ENCODE measurements at regions not wholly inside any gene's neighbourhood (a gene's known extent, or its start where the extent isn't known, plus 50 kb on each side); places are given as distances from the start of the nearest gene placed in this dataset.

DNA sequence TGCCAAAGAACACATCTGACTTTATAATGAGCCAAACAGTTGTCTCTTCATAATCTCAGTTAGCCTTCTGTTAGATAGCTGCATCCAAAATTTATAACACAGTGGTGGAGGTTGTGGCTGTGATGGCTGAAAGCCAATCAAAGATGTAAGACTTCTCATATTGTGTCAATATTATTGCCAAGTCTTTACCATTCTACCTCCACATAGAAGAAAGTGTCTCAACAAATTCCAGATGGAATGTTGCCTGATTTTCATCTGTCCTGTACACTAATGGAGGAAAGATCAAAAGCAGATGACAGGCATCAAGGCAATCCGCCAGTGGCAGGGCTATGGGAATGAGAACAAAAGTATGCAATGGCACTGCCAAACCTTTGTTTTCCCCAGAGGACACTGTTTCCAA, 813.1 kb upstream of the NOVA1 start:
- no peaks in the 10 kb centered on the region for H3K27me3 ChIP-seq (ENCODE audit: control insufficient read depth, insufficient read depth, low read length)
- no peak overlapping the region for H3K27ac ChIP-seq (ENCODE audit: low read depth, low read length)
- TF ChIP-seq, protein P1, sequence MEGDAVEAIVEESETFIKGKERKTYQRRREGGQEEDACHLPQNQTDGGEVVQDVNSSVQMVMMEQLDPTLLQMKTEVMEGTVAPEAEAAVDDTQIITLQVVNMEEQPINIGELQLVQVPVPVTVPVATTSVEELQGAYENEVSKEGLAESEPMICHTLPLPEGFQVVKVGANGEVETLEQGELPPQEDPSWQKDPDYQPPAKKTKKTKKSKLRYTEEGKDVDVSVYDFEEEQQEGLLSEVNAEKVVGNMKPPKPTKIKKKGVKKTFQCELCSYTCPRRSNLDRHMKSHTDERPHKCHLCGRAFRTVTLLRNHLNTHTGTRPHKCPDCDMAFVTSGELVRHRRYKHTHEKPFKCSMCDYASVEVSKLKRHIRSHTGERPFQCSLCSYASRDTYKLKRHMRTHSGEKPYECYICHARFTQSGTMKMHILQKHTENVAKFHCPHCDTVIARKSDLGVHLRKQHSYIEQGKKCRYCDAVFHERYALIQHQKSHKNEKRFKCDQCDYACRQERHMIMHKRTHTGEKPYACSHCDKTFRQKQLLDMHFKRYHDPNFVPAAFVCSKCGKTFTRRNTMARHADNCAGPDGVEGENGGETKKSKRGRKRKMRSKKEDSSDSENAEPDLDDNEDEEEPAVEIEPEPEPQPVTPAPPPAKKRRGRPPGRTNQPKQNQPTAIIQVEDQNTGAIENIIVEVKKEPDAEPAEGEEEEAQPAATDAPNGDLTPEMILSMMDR (IDR thresholded peaks at IDR 0.05; ENCODE audit: low read depth, low read length): no peak
- H3K9me3 ChIP-seq (ENCODE audit: control insufficient read depth, insufficient read depth, low read length): no peaks in the 10 kb centered on the region
- no peak overlapping the region for H3K4me3 ChIP-seq (ENCODE audit: low read depth, low read length)
- DNase-seq (ENCODE audit: low read depth, low spot score): no peak
- ChIA-PET POLR2A (no interaction called here), CTCF (no interaction called here)

DNA sequence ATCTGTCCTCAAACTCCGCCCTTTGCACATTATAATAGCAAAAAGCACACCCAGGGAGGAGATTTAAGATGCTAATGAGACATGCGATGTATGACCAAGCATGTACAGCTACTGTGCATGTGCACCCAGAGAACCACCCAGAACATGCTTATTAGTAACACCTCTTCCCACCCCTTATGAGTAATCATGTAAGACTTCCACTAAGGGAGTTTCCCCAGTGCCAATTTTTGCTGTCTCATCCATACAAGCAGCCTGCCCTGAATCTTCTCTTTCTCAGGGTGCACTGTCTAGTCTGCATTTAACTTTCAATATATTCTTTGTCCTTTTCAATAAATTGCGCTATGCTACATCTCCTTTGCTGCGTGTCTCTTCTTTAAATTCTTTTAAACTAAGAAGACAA, 830.0 kb upstream of the NOVA1 start:
- TF ChIP-seq, protein P1 (IDR thresholded peaks at IDR 0.05; ENCODE audit: low read depth, low read length): no peak
- H3K4me3 ChIP-seq (ENCODE audit: low read depth, low read length): no peak overlapping the region
- ChIA-PET CTCF (no interaction called here), POLR2A (no interaction called here)
- no peak overlapping the region for H3K27ac ChIP-seq (ENCODE audit: low read depth, low read length)
- H3K27me3 ChIP-seq (ENCODE audit: control insufficient read depth, insufficient read depth, low read length): no peaks in the 10 kb centered on the region
- peaks cover 10% of the 10 kb centered on the region for H3K9me3 ChIP-seq (ENCODE audit: control insufficient read depth, insufficient read depth, low read length)
- no peak for DNase-seq (ENCODE audit: low read depth, low spot score)

DNA sequence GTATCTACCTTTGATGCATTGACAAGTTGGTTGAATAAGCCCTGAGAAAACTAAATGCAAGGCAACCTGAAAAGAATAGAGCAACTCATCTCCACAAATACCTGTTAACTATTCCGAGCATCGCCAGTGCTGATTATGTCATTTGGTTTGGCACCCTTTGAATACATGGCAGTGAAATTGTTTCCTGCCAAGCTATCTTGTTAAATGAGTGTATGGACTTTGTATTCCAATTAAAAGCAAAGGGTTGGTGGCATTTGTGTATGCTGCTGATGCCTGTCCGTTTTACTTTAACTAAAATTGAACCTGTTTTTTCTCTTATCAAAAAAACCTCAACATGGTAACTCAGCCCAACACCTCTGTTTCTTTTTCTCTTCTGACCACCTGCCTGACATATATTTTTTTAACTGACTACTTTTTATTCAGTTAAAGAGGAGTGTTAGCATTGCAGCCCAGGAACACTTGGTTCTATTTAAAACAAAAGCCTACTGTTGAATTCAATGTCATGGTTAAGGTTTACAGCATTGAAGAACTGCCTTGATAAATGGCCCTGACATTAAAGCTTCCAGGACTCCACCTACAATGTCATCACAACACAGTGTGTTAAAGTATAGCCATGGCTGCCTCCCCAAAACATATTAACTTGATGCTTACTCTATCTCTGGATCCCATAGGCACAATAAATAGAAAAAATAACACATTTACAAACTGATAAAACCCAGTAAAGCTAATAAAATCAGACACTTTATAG, 838.3 kb upstream of the NOVA1 start:
- ChIA-PET POLR2A (no interaction called here), CTCF (no interaction called here)
- H3K9me3 ChIP-seq (ENCODE audit: control insufficient read depth, insufficient read depth, low read length): peaks cover 4% of the 10 kb centered on the region

DNA sequence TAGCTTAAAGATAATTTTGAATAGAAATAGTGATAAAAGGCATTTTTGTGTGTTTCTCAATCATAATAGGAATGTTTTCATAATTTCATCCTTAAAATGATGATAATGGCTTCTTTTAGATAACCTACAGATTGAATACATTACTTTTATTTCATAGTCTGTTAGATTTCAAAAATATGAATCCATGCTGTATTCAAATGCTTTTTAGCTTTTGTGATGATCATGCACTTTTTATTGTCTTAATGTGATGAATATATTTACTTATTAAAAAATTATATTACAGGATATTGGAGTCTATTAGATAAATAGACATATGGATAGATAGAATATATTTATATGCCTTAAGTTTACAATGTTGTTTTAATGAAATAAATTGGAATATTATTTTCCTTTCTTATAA, 886.8 kb upstream of the NOVA1 start:
- Histone ChIP-seq H3K27me3 (ENCODE audit: control insufficient read depth, insufficient read depth, low read length) (no peaks in the 10 kb centered on the region), H3K9me3 (ENCODE audit: control insufficient read depth, insufficient read depth, low read length) (peaks cover 3% of the 10 kb centered on the region; the same call in 1 of the 2 replicates), H3K27ac (ENCODE audit: low read depth, low read length) (no peak overlapping the region), H3K4me3 (ENCODE audit: low read depth, low read length) (no peak overlapping the region)
- DNase-seq (ENCODE audit: low read depth, low spot score): no peak
- ChIA-PET CTCF (no interaction called here), POLR2A (no interaction called here)
- TF ChIP-seq, protein P1 (IDR thresholded peaks at IDR 0.05; ENCODE audit: low read depth, low read length): no peak

More for the DNA sequence above, 838.3 kb upstream of the NOVA1 start:
- DNase-seq (ENCODE audit: low read depth, low spot score): no peak
- no peak overlapping the region for H3K27ac ChIP-seq (ENCODE audit: low read depth, low read length)
- TF ChIP-seq, protein P1 (IDR thresholded peaks at IDR 0.05; ENCODE audit: low read depth, low read length): no peak
- H3K4me3 ChIP-seq (ENCODE audit: low read depth, low read length): no peak overlapping the region
- no peaks in the 10 kb centered on the region for H3K27me3 ChIP-seq (ENCODE audit: control insufficient read depth, insufficient read depth, low read length)

DNA sequence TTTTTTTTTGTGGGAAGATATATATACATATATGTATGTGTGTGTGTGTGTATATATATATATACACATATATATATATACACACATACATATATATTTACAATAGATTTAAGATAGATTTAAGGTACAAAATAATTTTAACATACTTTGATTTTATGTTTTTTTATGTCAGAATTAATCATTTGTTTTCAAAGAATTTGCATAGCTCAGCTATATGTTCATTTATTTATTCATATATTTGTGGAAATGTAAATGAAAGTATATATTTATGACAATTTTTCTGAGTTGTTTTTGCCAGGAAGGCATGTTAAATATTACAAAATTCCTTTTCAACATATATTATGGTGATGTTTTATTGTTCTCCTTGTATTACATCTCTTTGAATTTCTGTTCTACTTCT, 887.4 kb upstream of the NOVA1 start:
- Histone ChIP-seq H3K4me3 (ENCODE audit: low read depth, low read length) (no peak overlapping the region), H3K9me3 (ENCODE audit: control insufficient read depth, insufficient read depth, low read length) (peaks cover 3% of the 10 kb centered on the region; the same call in 1 of the 2 replicates), H3K27me3 (ENCODE audit: control insufficient read depth, insufficient read depth, low read length) (no peaks in the 10 kb centered on the region), H3K27ac (ENCODE audit: low read depth, low read length) (no peak overlapping the region)
- POLR2A ChIA-PET: no interaction called here
- CTCF ChIA-PET: no interaction called here
- no peak for DNase-seq (ENCODE audit: low read depth, low spot score)
- TF ChIP-seq, protein P1 (IDR thresholded peaks at IDR 0.05; ENCODE audit: low read depth, low read length): no peak
